GM23338 (cell line): ENCODE measurements at regions not wholly inside any gene's neighbourhood (a gene's known extent, or its start where the extent isn't known, plus 50 kb on each side); places are given as distances from the start of the nearest gene placed in this dataset.

Experiments
- ATAC-seq: fragments of 200-7000 bp; cut with Tn5 transposase; 3 replicates; pipeline ENCODE4 v1.9.1; 2020
- DNase-seq: peaks from one replicate; pipeline ENCODE4 v3.0.0-alpha.2; 2015; ENCODE audit warnings: low spot score
- H2AFZ ChIP-seq: fragments of 200-600 bp; sonication (generic); 2 replicates; pipeline ENCODE4 v1.8.0; 2016; ENCODE audit warnings: antibody characterized with exemption, mild to moderate bottlenecking, moderate library complexity
- H3F3A ChIP-seq: fragments of 200-600 bp; sonication (generic); replicated peaks from 2 replicates; pipeline ENCODE4 v1.8.0; 2017; ENCODE audit warnings: antibody characterized with exemption, mixed run types, low read depth
- H3K27ac ChIP-seq: fragments of 200-600 bp; sonication (generic); 2 replicates; pipeline ENCODE4 v1.6.1; 2016; ENCODE audit warnings: low read depth
- H3K27me3 ChIP-seq: fragments of 200-600 bp; sonication (generic); 2 replicates; pipeline ENCODE4 v1.8.0; 2016; ENCODE audit warnings: mild to moderate bottlenecking, mixed run types, moderate library complexity; ENCODE audit not compliant: insufficient read depth
- H3K36me3 ChIP-seq: fragments of 200-600 bp; sonication (generic); 2 replicates; pipeline ENCODE4 v1.8.0; 2016; ENCODE audit warnings: mild to moderate bottlenecking; ENCODE audit not compliant: insufficient read depth
- H3K4me1 ChIP-seq: fragments of 200-600 bp; sonication (generic); 2 replicates; pipeline ENCODE4 v1.8.0; 2016; ENCODE audit warnings: mild to moderate bottlenecking, moderate library complexity; ENCODE audit not compliant: insufficient read depth
- H3K4me2 ChIP-seq: fragments of 200-600 bp; sonication (generic); 2 replicates; pipeline ENCODE4 v1.7.1; 2017; ENCODE audit warnings: mixed run types
- H3K4me3 ChIP-seq: fragments of 200-600 bp; sonication (generic); 2 replicates; pipeline ENCODE4 v1.6.1; 2016; ENCODE audit warnings: mixed run types
- H3K79me2 ChIP-seq: fragments of 200-600 bp; sonication (generic); replicated peaks from 2 replicates; pipeline ENCODE4 v1.8.0; 2017; ENCODE audit warnings: mild to moderate bottlenecking; ENCODE audit not compliant: insufficient read depth
- H3K9me2 ChIP-seq: fragments of 200-600 bp; sonication (generic); 2 replicates; pipeline ENCODE4 v1.8.0; 2017; ENCODE audit not compliant: insufficient read depth
- H4K20me1 ChIP-seq: fragments of 200-600 bp; sonication (generic); replicated peaks from 2 replicates; pipeline ENCODE4 v1.8.0; 2017; ENCODE audit warnings: mild to moderate bottlenecking; ENCODE audit not compliant: insufficient read depth
- H3K27ac Mint-ChIP-seq: 2 replicates; pipeline ENCODE4 v1.8.0; 2020; ENCODE audit warnings: inconsistent platforms, mild to moderate bottlenecking, moderate library complexity, mixed read lengths
- H3K27me3 Mint-ChIP-seq: 3 replicates; pipeline ENCODE4 v1.8.0; 2022; ENCODE audit warnings: low read depth, mild to moderate bottlenecking, moderate library complexity, mixed read lengths, inconsistent platforms; ENCODE audit not compliant: insufficient read depth, poor library complexity
- H3K36me3 Mint-ChIP-seq: 3 replicates; pipeline ENCODE4 v1.8.0; 2021; ENCODE audit warnings: low read depth, mild to moderate bottlenecking, inconsistent platforms, moderate library complexity, mixed read lengths
- H3K4me1 Mint-ChIP-seq: 3 replicates; pipeline ENCODE4 v1.8.0; 2020; ENCODE audit warnings: mild to moderate bottlenecking, inconsistent platforms, mixed read lengths
- H3K4me3 Mint-ChIP-seq: 3 replicates; pipeline ENCODE4 v1.8.0; 2021; ENCODE audit warnings: moderate library complexity, mild to moderate bottlenecking, inconsistent platforms, mixed read lengths
- H3K9me3 Mint-ChIP-seq: 3 replicates; pipeline ENCODE4 v1.8.0; 2020; ENCODE audit warnings: moderate library complexity, mild to moderate bottlenecking, inconsistent platforms, mixed read lengths
- CREB1 ChIP-seq: fragments of 250-450 bp; sonication (Bioruptor Pico); IDR thresholded peaks from 2 replicates; pipeline ENCODE4 v1.5.0; 2020; ENCODE audit warnings: low read depth, mild to moderate bottlenecking, moderate library complexity
- CTCF ChIP-seq, 2 experiments: fragments of 200-600 bp in 1 of 2; sonication (generic) in 1 of 2; conservative IDR thresholded peaks; 2 replicates each; pipeline versions ENCODE4 v1.5.1 to v1.6.1; 2016 to 2017; ENCODE audit warnings: antibody characterized with exemption in 2 of 2, low read depth in 2 of 2, mild to moderate bottlenecking in 2 of 2, moderate library complexity in 1 of 2
- ETS1 ChIP-seq: IDR thresholded peaks from 2 replicates; pipeline ENCODE4 v1.6.1; 2016; ENCODE audit warnings: antibody characterized with exemption
- EZH2 ChIP-seq: fragments of 200-600 bp; sonication (generic); IDR thresholded peaks from one replicate; pipeline ENCODE4 v1.8.0; 2017; ENCODE audit warnings: antibody characterized with exemption, mild to moderate bottlenecking, low read depth; ENCODE audit not compliant: unreplicated experiment
- EZH2phosphoT487 ChIP-seq: fragments of 200-600 bp; sonication (generic); IDR thresholded peaks from one replicate; pipeline ENCODE4 v1.8.1; 2018; ENCODE audit warnings: antibody characterized with exemption; ENCODE audit not compliant: unreplicated experiment
- JUNB ChIP-seq: IDR thresholded peaks from one replicate; pipeline ENCODE4 v1.6.1; 2016; ENCODE audit warnings: antibody characterized with exemption; ENCODE audit not compliant: unreplicated experiment
- NANOG ChIP-seq: IDR thresholded peaks from 2 replicates; pipeline ENCODE4 v1.6.1; 2016; ENCODE audit warnings: antibody characterized with exemption, borderline replicate concordance
- POLR2AphosphoS5 ChIP-seq: IDR thresholded peaks from 2 replicates; pipeline ENCODE4 v1.6.1; 2016; ENCODE audit warnings: antibody characterized with exemption, low read depth
- REST ChIP-seq: IDR thresholded peaks from one replicate; pipeline ENCODE4 v1.6.1; 2018; ENCODE audit warnings: antibody characterized with exemption; ENCODE audit not compliant: unreplicated experiment
- STAT1 ChIP-seq: IDR thresholded peaks from one replicate; pipeline ENCODE4 v1.6.1; 2016; ENCODE audit warnings: antibody characterized with exemption; ENCODE audit not compliant: unreplicated experiment
- ZNF114 ChIP-seq: fragments of 250-450 bp; sonication (Bioruptor Pico); IDR thresholded peaks from 2 replicates; pipeline ENCODE4 v1.5.0; 2020; ENCODE audit warnings: mild to moderate bottlenecking, moderate library complexity
- ZNF331 ChIP-seq: fragments of 250-450 bp; sonication (Bioruptor Pico); IDR thresholded peaks from 2 replicates; pipeline ENCODE4 v1.5.0; 2020; ENCODE audit warnings: low read depth, mild to moderate bottlenecking, moderate library complexity
- ZNF462 ChIP-seq: fragments of 250-450 bp; sonication (Bioruptor Pico); IDR thresholded peaks from 2 replicates; pipeline ENCODE4 v1.5.0; 2020; ENCODE audit warnings: mild to moderate bottlenecking, moderate library complexity

- H3K27me3 ChIP-seq, result no peaks in the 10 kb centered on the region
- H3K4me1 ChIP-seq, result no peaks in the 10 kb centered on the region
- no peak overlapping the region for H2AFZ ChIP-seq
- H3K27me3 Mint-ChIP-seq, result peaks cover 7% of the 10 kb centered on the region
- no peak overlapping the region for H3K27ac Mint-ChIP-seq
- no peak overlapping the region for H3K4me2 ChIP-seq
- no peak for TF ChIP-seq ZNF331 (CRISPR knock-in tag)
- TF ChIP-seq REST, result no peak
- no peak for TF ChIP-seq ZNF462 (CRISPR knock-in tag)
- TF ChIP-seq JUNB, result no peak
- TF ChIP-seq CREB1, result no peak
- TF ChIP-seq EZH2, result no peak
- no peak for TF ChIP-seq NANOG
- no peak for TF ChIP-seq ZNF114
- no peak for TF ChIP-seq ETS1
- no peak for TF ChIP-seq CTCF (conservative IDR thresholded peaks at IDR 0.05; ENCODE audit: low read depth in 2 of 2)
- TF ChIP-seq POLR2AphosphoS5, result no peak
- TF ChIP-seq STAT1, result no peak
- no peak for TF ChIP-seq EZH2phosphoT487
- H3F3A ChIP-seq, result no peaks in the 10 kb centered on the region
- H3K9me2 ChIP-seq, result no peaks in the 10 kb centered on the region
- no peaks in the 10 kb centered on the region for H3K79me2 ChIP-seq
- no peak for DNase-seq
- no peak overlapping the region for H3K27ac ChIP-seq
- no peak for ATAC-seq
- no peak overlapping the region for H3K4me3 Mint-ChIP-seq
- no peaks in the 10 kb centered on the region for H4K20me1 ChIP-seq
- H3K36me3 Mint-ChIP-seq, result no peaks in the 10 kb centered on the region
- peaks cover 5% of the 10 kb centered on the region for H3K4me1 Mint-ChIP-seq
- no peaks in the 10 kb centered on the region for H3K36me3 ChIP-seq
- no peak overlapping the region for H3K4me3 ChIP-seq
- no peaks in the 10 kb centered on the region for H3K9me3 Mint-ChIP-seq
Measured at GRCh38 chr9:124183772-124184171, 74.0 kb upstream of the NEK6 start.
